Endodermal cell (in vitro differentiated cells): ENCODE measurements at regions not wholly inside any gene's neighbourhood (a gene's known extent, or its start where the extent isn't known, plus 50 kb on each side); places are given as distances from the start of the nearest gene placed in this dataset.

Experiments used
- DNase-seq: peaks from one replicate; pipeline ENCODE4 v3.0.0-alpha.2; 2017
- H3K27ac ChIP-seq: 2 replicates; pipeline ENCODE4 v1.5.1; 2013; ENCODE audit warnings: mild to moderate bottlenecking, low read depth, low read length, moderate library complexity
- H3K27me3 ChIP-seq: 2 replicates; pipeline ENCODE4 v1.6.1; 2013; ENCODE audit warnings: mild to moderate bottlenecking, low read length, moderate library complexity; ENCODE audit not compliant: insufficient read depth, control insufficient read depth, poor library complexity, severe bottlenecking
- H3K36me3 ChIP-seq: 2 replicates; pipeline ENCODE4 v1.7.0; 2013; ENCODE audit warnings: mild to moderate bottlenecking, low read length, moderate library complexity; ENCODE audit not compliant: control insufficient read depth, insufficient read depth
- H3K4me1 ChIP-seq: one replicate; pipeline ENCODE4 v1.7.0; 2013; ENCODE audit warnings: low read length; ENCODE audit not compliant: control insufficient read depth, insufficient read depth
- H3K4me3 ChIP-seq: 2 replicates; pipeline ENCODE4 v1.5.1; 2013; ENCODE audit warnings: mild to moderate bottlenecking, low read length, moderate library complexity
- H3K9ac ChIP-seq: 2 replicates; pipeline ENCODE4 v1.6.1; 2013; ENCODE audit warnings: mild to moderate bottlenecking, low read length, moderate library complexity; ENCODE audit not compliant: poor library complexity, severe bottlenecking; ENCODE audit errors: extremely low read depth
- H3K9me3 ChIP-seq: 2 replicates; pipeline ENCODE4 v1.6.1; 2013; ENCODE audit warnings: mild to moderate bottlenecking, low read length, moderate library complexity; ENCODE audit not compliant: control insufficient read depth
- H3K27ac Mint-ChIP-seq: 2 replicates; pipeline ENCODE4 v1.8.0; 2020; ENCODE audit warnings: mixed read lengths
- H3K27me3 Mint-ChIP-seq: 2 replicates; pipeline ENCODE4 v1.8.0; 2021; ENCODE audit warnings: mild to moderate bottlenecking, mixed read lengths; ENCODE audit not compliant: insufficient read depth
- H3K36me3 Mint-ChIP-seq: 2 replicates; pipeline ENCODE4 v1.8.0; 2020; ENCODE audit warnings: low read depth, mixed read lengths
- H3K4me1 Mint-ChIP-seq: 2 replicates; pipeline ENCODE4 v1.8.0; 2020; ENCODE audit warnings: mixed read lengths
- H3K4me3 Mint-ChIP-seq: 2 replicates; pipeline ENCODE4 v1.8.0; 2020; ENCODE audit warnings: mild to moderate bottlenecking, moderate library complexity, mixed read lengths
- H3K9me3 Mint-ChIP-seq: 2 replicates; pipeline ENCODE4 v1.8.0; 2020; ENCODE audit warnings: mild to moderate bottlenecking, mixed read lengths
- WGBS, 2 experiments: methylation state at CpG; one replicate each; pipeline versions ENCODE4 v1.1.5 to v1.1.7; 2013; ENCODE audit warnings: missing lambda C conversion rate in 2 of 2, mixed read lengths in 1 of 2; ENCODE audit not compliant: insufficient coverage in 1 of 2, insufficient read length in 1 of 2; 5-methylcytosine and 5-hydroxymethylcytosine counted together
- TF ChIP-seq, protein P1 (sequence below): fragments of 200-600 bp; sonication (generic); conservative IDR thresholded peaks from 2 replicates; pipeline ENCODE4 v1.5.0; 2021; ENCODE audit warnings: antibody characterized with exemption, mild to moderate bottlenecking

DNA sequence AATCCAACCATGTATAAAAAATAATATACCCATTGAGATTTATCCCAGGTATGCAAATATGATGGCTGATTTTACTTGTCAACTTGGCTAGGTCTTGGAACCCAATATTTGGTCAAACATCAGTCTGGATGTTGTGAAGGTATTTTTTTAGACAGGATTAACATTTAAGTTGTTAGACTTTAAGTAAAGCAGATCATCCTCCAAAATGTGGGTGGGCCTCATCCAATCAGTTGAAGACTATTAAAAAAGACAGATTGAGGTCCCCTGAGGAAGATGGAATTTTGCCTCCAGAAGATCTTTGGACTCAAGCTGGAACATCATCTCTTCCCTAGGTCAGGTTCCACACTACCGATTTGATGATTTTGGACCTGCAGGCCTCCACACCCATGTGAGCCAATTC, 271.2 kb downstream of the TMEM121 start:
- Mint-ChIP-seq H3K27ac (no peak overlapping the region), H3K9me3 (peaks cover 92% of the 10 kb centered on the region), H3K4me1 (no peaks in the 10 kb centered on the region), H3K4me3 (no peak overlapping the region), H3K36me3 (peaks cover 4% of the 10 kb centered on the region), H3K27me3 (no peaks in the 10 kb centered on the region)
- Histone ChIP-seq H3K4me1 (no peaks in the 10 kb centered on the region), H3K9me3 (peaks cover 94% of the 10 kb centered on the region), H3K27ac (no peak overlapping the region), H3K36me3 (no peaks in the 10 kb centered on the region), H3K27me3 (no peaks in the 10 kb centered on the region), H3K4me3 (no peak overlapping the region), H3K9ac (no peak overlapping the region)
- TF ChIP-seq, protein P1, sequence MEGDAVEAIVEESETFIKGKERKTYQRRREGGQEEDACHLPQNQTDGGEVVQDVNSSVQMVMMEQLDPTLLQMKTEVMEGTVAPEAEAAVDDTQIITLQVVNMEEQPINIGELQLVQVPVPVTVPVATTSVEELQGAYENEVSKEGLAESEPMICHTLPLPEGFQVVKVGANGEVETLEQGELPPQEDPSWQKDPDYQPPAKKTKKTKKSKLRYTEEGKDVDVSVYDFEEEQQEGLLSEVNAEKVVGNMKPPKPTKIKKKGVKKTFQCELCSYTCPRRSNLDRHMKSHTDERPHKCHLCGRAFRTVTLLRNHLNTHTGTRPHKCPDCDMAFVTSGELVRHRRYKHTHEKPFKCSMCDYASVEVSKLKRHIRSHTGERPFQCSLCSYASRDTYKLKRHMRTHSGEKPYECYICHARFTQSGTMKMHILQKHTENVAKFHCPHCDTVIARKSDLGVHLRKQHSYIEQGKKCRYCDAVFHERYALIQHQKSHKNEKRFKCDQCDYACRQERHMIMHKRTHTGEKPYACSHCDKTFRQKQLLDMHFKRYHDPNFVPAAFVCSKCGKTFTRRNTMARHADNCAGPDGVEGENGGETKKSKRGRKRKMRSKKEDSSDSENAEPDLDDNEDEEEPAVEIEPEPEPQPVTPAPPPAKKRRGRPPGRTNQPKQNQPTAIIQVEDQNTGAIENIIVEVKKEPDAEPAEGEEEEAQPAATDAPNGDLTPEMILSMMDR, result no peak
- 93% methylated on average over 1 of the region's 1 CpG; no CpG with 5 or more reads in 1 of the 2 experiments for WGBS, 2 experiments
- DNase-seq, result no peak

DNA sequence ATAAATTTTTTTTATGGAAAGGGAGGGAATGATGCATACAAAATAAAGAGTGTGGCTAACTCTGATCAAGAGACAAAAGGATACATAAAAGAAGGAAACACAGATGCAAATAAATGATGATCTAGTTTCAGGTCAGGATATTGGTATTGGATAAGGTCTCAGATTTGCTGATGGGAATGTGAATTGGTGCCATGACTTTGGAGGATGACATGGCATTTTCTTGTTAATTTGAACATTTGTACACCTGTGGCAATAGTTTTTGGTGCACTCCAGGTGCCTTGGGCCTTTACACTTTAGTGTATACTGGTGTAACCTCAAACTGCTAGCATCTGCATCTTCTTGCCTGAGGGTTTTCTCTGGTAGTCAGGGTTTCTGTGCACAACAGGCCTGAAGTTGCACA, 279.3 kb downstream of the TMEM121 start:
- Histone ChIP-seq H3K9me3 (peaks cover 78% of the 10 kb centered on the region), H3K36me3 (no peaks in the 10 kb centered on the region), H3K27ac (no peak overlapping the region), H3K4me3 (no peak overlapping the region), H3K27me3 (no peaks in the 10 kb centered on the region), H3K4me1 (no peaks in the 10 kb centered on the region), H3K9ac (no peak overlapping the region)
- Mint-ChIP-seq H3K4me1 (no peaks in the 10 kb centered on the region), H3K36me3 (peaks cover 1% of the 10 kb centered on the region), H3K27me3 (no peaks in the 10 kb centered on the region), H3K9me3 (peaks cover 88% of the 10 kb centered on the region), H3K4me3 (no peak overlapping the region), H3K27ac (no peak overlapping the region)
- DNase-seq, result no peak
- TF ChIP-seq, protein P1, result no peak

DNA sequence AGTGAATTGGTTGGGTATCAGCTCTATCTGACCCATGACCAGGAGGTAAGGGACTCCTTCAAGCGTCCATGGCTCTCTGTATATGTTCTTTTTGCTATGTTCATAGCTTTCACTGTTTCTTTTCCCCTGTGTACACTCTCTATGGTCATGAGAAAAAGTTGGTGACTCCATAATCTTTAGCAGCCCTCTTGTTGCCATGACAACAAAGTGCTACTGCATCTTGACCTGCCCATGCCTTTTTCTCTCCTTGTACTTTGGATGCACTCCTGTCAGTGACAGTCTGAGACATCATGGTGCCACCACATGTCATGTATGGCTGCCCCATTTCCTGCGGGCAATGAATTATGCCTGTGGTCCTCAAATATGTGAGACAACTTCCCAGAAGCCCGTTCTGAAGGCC, 280.2 kb downstream of the TMEM121 start:
- no peaks in the 10 kb centered on the region for H3K36me3 ChIP-seq
- WGBS, 2 experiments, result 43 to 59% methylated on average over 2 to 3 of the region's 3 CpGs
- TF ChIP-seq, protein P1, result no peak
- no peaks in the 10 kb centered on the region for H3K4me1 Mint-ChIP-seq
- H3K4me1 ChIP-seq, result no peaks in the 10 kb centered on the region
- no peaks in the 10 kb centered on the region for H3K27me3 Mint-ChIP-seq
- H3K27ac ChIP-seq, result no peak overlapping the region
- no peak overlapping the region for H3K4me3 Mint-ChIP-seq
- peaks cover 1% of the 10 kb centered on the region for H3K36me3 Mint-ChIP-seq
- peaks cover 82% of the 10 kb centered on the region for H3K9me3 ChIP-seq
- H3K9me3 Mint-ChIP-seq, result peaks cover 89% of the 10 kb centered on the region
- no peak overlapping the region for H3K4me3 ChIP-seq
- DNase-seq, result no peak
- no peak overlapping the region for H3K9ac ChIP-seq
- H3K27me3 ChIP-seq, result no peaks in the 10 kb centered on the region
- H3K27ac Mint-ChIP-seq, result no peak overlapping the region
